ENCODE measurements at regions not wholly inside any gene's neighbourhood (a gene's known extent, or its start where the extent isn't known, plus 50 kb on each side); places are given as distances from the start of the nearest gene placed in this dataset.

DNA sequence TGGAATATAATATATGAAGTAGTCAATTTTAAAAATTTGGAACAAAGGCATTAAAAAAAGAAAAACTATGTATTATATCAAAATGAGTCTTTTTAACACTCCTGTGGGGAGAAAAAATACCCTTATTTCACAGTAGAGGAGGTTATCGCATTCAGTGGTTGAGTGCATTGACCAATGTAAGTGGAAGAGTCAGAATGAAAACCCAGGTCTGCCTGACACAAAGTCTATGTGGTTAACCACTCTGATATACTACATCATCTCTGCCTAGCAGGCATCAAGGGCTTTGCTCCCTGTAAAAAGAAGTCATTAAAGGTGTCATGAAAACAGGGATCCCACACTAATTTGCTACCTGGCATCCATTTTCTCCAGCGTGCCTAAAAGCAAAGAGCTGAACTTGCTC lies 417.2 kb upstream of the C9orf72 start:
- TF ChIP-seq ZNF274 (IDR thresholded peaks at IDR 0.05; ENCODE audit: low read depth, low read length): no peak
- no peak for TF ChIP-seq YY1 (IDR thresholded peaks at IDR 0.05; ENCODE audit: insufficient read depth, insufficient read length)
- no peak for TF ChIP-seq SUZ12 (IDR thresholded peaks at IDR 0.05; ENCODE audit: extremely low read depth, insufficient read depth, insufficient read length)
- Histone ChIP-seq H3K9me3 (ENCODE audit: insufficient read depth, low read length) (no peaks in the 10 kb centered on the region), H3K9ac (ENCODE audit: insufficient read length, low read depth) (no peak overlapping the region), H3K4me1 (ENCODE audit: insufficient read depth, insufficient read length) (no peaks in the 10 kb centered on the region), H3K27me3 (ENCODE audit: insufficient read depth, insufficient read length) (no peaks in the 10 kb centered on the region), H3K36me3 (ENCODE audit: insufficient read depth, insufficient read length, low read length) (no peaks in the 10 kb centered on the region), H3K4me3 (ENCODE audit: insufficient read length, low read depth) (no peak overlapping the region)
- DNase-seq (ENCODE audit: low read depth, low spot score): no peak

GRCh38 chr9:27991221-27991620 lies 417.9 kb upstream of the C9orf72 start:
- DNase-seq (ENCODE audit: low read depth, low spot score): no peak
- TF ChIP-seq YY1 (IDR thresholded peaks at IDR 0.05; ENCODE audit: insufficient read depth, insufficient read length): no peak
- TF ChIP-seq SUZ12 (IDR thresholded peaks at IDR 0.05; ENCODE audit: extremely low read depth, insufficient read depth, insufficient read length): no peak
- Histone ChIP-seq H3K36me3 (ENCODE audit: insufficient read depth, insufficient read length, low read length) (no peaks in the 10 kb centered on the region), H3K4me1 (ENCODE audit: insufficient read depth, insufficient read length) (no peaks in the 10 kb centered on the region), H3K27me3 (ENCODE audit: insufficient read depth, insufficient read length) (no peaks in the 10 kb centered on the region), H3K4me3 (ENCODE audit: insufficient read length, low read depth) (no peak overlapping the region), H3K9ac (ENCODE audit: insufficient read length, low read depth) (no peak overlapping the region), H3K9me3 (ENCODE audit: insufficient read depth, low read length) (no peaks in the 10 kb centered on the region)

- no peaks in the 10 kb centered on the region for H3K9me3 ChIP-seq (ENCODE audit: insufficient read depth, low read length)
- no peak overlapping the region for H3K9ac ChIP-seq (ENCODE audit: insufficient read length, low read depth)
- H3K27me3 ChIP-seq (ENCODE audit: insufficient read depth, insufficient read length): no peaks in the 10 kb centered on the region
- no peak overlapping the region for H3K4me3 ChIP-seq (ENCODE audit: insufficient read length, low read depth)
- H3K36me3 ChIP-seq (ENCODE audit: insufficient read depth, insufficient read length, low read length): no peaks in the 10 kb centered on the region
- no peak for DNase-seq (ENCODE audit: low read depth, low spot score)
- H3K4me1 ChIP-seq (ENCODE audit: insufficient read depth, insufficient read length): no peaks in the 10 kb centered on the region
- TF ChIP-seq ZNF274 (IDR thresholded peaks at IDR 0.05; ENCODE audit: low read depth, low read length) (no peak), YY1 (IDR thresholded peaks at IDR 0.05; ENCODE audit: insufficient read depth, insufficient read length) (no peak), SUZ12 (IDR thresholded peaks at IDR 0.05; ENCODE audit: extremely low read depth, insufficient read depth, insufficient read length) (no peak)
Measured at GRCh38 chr9:28001096-28001495, 427.8 kb upstream of the C9orf72 start.

DNA sequence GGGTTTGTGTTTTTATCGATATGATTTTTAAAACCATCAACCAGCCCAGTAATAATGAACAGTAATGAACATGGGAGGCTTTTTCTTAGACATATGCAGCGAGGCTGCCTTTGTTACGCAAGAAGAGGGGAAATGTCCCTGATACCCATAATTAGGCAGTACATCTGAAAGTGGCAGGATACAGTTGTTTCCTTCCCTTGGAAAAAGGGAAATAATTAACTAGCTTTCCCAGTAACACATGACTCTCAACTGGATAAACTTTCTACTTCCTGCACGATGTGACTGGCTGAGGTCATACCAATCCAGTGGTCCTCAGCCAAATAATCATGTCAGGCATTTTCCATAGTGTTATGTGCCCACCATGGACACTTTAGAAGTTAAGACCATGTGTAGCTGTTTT lies 431.6 kb upstream of the C9orf72 start:
- no peak for DNase-seq (ENCODE audit: low read depth, low spot score)
- H3K4me3 ChIP-seq (ENCODE audit: insufficient read length, low read depth): no peak overlapping the region
- H3K36me3 ChIP-seq (ENCODE audit: insufficient read depth, insufficient read length, low read length): no peaks in the 10 kb centered on the region
- H3K4me1 ChIP-seq (ENCODE audit: insufficient read depth, insufficient read length): no peaks in the 10 kb centered on the region
- H3K27me3 ChIP-seq (ENCODE audit: insufficient read depth, insufficient read length): no peaks in the 10 kb centered on the region
- TF ChIP-seq SUZ12 (IDR thresholded peaks at IDR 0.05; ENCODE audit: extremely low read depth, insufficient read depth, insufficient read length): no peak
- no peak overlapping the region for H3K9ac ChIP-seq (ENCODE audit: insufficient read length, low read depth)
- H3K9me3 ChIP-seq (ENCODE audit: insufficient read depth, low read length): no peaks in the 10 kb centered on the region

DNA sequence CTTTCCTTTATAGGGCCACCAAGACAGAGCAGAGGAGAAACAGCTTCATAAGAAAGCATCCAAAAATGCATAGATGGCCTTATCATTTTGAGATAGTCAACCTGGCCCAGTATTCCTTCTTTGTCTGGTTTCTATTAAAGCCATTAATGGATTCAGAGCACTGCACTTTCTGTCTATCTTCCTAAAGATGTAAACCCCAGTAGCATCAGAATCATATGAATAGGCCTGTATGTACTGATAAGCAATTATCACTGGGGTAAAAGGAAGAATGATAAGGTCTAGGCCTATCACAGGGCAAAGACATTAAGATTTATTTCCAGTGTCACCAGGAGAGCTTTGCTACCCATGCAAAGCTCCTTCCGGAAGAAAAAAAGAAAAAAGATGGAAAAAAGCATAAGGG lies 432.5 kb upstream of the C9orf72 start:
- Histone ChIP-seq H3K4me1 (ENCODE audit: insufficient read depth, insufficient read length) (no peaks in the 10 kb centered on the region), H3K9me3 (ENCODE audit: insufficient read depth, low read length) (no peaks in the 10 kb centered on the region), H3K9ac (ENCODE audit: insufficient read length, low read depth) (no peak overlapping the region), H3K27me3 (ENCODE audit: insufficient read depth, insufficient read length) (no peaks in the 10 kb centered on the region), H3K4me3 (ENCODE audit: insufficient read length, low read depth) (no peak overlapping the region), H3K36me3 (ENCODE audit: insufficient read depth, insufficient read length, low read length) (no peaks in the 10 kb centered on the region)
- no peak for TF ChIP-seq SUZ12 (IDR thresholded peaks at IDR 0.05; ENCODE audit: extremely low read depth, insufficient read depth, insufficient read length)
- DNase-seq (ENCODE audit: low read depth, low spot score): no peak

GRCh38 chr9:28007097-28007817 lies 434.0 kb upstream of the C9orf72 start:
- Histone ChIP-seq H3K4me1 (ENCODE audit: insufficient read depth, insufficient read length) (no peaks in the 10 kb centered on the region), H3K9me3 (ENCODE audit: insufficient read depth, low read length) (no peaks in the 10 kb centered on the region), H3K27me3 (ENCODE audit: insufficient read depth, insufficient read length) (no peaks in the 10 kb centered on the region), H3K9ac (ENCODE audit: insufficient read length, low read depth) (no peak overlapping the region), H3K4me3 (ENCODE audit: insufficient read length, low read depth) (no peak overlapping the region), H3K36me3 (ENCODE audit: insufficient read depth, insufficient read length, low read length) (no peaks in the 10 kb centered on the region)
- TF ChIP-seq ZNF274 (IDR thresholded peaks at IDR 0.05; ENCODE audit: low read depth, low read length) (no peak), YY1 (IDR thresholded peaks at IDR 0.05; ENCODE audit: insufficient read depth, insufficient read length) (no peak), SUZ12 (IDR thresholded peaks at IDR 0.05; ENCODE audit: extremely low read depth, insufficient read depth, insufficient read length) (no peak)
- DNase-seq (ENCODE audit: low read depth, low spot score): no peak

GRCh38 chr9:28014212-28014611 lies 440.9 kb upstream of the C9orf72 start:
- Histone ChIP-seq H3K27me3 (ENCODE audit: insufficient read depth, insufficient read length) (no peaks in the 10 kb centered on the region), H3K9me3 (ENCODE audit: insufficient read depth, low read length) (no peaks in the 10 kb centered on the region), H3K36me3 (ENCODE audit: insufficient read depth, insufficient read length, low read length) (no peaks in the 10 kb centered on the region), H3K4me1 (ENCODE audit: insufficient read depth, insufficient read length) (no peaks in the 10 kb centered on the region), H3K4me3 (ENCODE audit: insufficient read length, low read depth) (no peak overlapping the region), H3K9ac (ENCODE audit: insufficient read length, low read depth) (no peak overlapping the region)
- DNase-seq (ENCODE audit: low read depth, low spot score): no peak
- TF ChIP-seq ZNF274 (IDR thresholded peaks at IDR 0.05; ENCODE audit: low read depth, low read length): no peak
- TF ChIP-seq SUZ12 (IDR thresholded peaks at IDR 0.05; ENCODE audit: extremely low read depth, insufficient read depth, insufficient read length): no peak
- no peak for TF ChIP-seq YY1 (IDR thresholded peaks at IDR 0.05; ENCODE audit: insufficient read depth, insufficient read length)

DNA sequence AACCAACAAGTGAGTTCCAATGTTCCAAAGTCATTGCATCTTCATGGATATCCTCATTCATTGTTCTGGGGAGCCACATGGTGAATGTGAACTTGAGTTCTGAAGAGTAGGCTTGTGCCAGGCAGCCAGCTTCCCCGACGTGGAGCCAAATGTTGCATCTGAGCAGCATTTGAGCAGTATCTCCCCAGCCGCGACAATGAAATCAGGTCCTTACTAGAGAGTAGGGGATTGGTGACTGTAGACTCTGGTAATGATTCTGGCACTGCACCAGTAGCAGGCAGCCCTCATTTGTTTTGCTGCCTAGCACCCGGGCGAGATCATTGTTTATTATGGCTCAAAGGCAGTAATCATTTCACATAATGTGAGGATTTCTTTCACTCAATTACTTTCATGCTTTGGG lies 451.4 kb upstream of the C9orf72 start:
- Histone ChIP-seq H3K36me3 (ENCODE audit: insufficient read depth, insufficient read length, low read length) (no peaks in the 10 kb centered on the region), H3K4me3 (ENCODE audit: insufficient read length, low read depth) (no peak overlapping the region), H3K4me1 (ENCODE audit: insufficient read depth, insufficient read length) (no peaks in the 10 kb centered on the region), H3K27me3 (ENCODE audit: insufficient read depth, insufficient read length) (no peaks in the 10 kb centered on the region), H3K9me3 (ENCODE audit: insufficient read depth, low read length) (no peaks in the 10 kb centered on the region), H3K9ac (ENCODE audit: insufficient read length, low read depth) (no peak overlapping the region)
- DNase-seq (ENCODE audit: low read depth, low spot score): no peak
- TF ChIP-seq ZNF274 (IDR thresholded peaks at IDR 0.05; ENCODE audit: low read depth, low read length) (no peak), SUZ12 (IDR thresholded peaks at IDR 0.05; ENCODE audit: extremely low read depth, insufficient read depth, insufficient read length) (no peak), YY1 (IDR thresholded peaks at IDR 0.05; ENCODE audit: insufficient read depth, insufficient read length) (no peak)

Measured in NT2/D1 (cell line).